DOHH2 (cell line): ENCODE measurements at regions not wholly inside any gene's neighbourhood (a gene's known extent, or its start where the extent isn't known, plus 50 kb on each side); places are given as distances from the start of the nearest gene placed in this dataset.

Source experiments
- CTCF ChIP-seq: fragments of 200-600 bp; sonication (generic); IDR thresholded peaks from one replicate; pipeline ENCODE4 v1.5.1; 2014; ENCODE audit warnings: antibody characterized with exemption, mild to moderate bottlenecking, low read depth, low read length; ENCODE audit not compliant: poor library complexity, severe bottlenecking
- EZH2phosphoT487 ChIP-seq: fragments of 200-600 bp; sonication (generic); IDR thresholded peaks from 2 replicates; pipeline ENCODE4 v1.6.1; 2017; ENCODE audit warnings: borderline replicate concordance, mild to moderate bottlenecking, antibody characterized with exemption, low read length, moderate library complexity, mixed read lengths

GRCh38 chr6:53426117-53426516 is 77.4 kb upstream of the ELOVL5 start:
- TF ChIP-seq CTCF (no peak), EZH2phosphoT487 (no peak)
